Fibroblast of lung (primary cell): ENCODE measurements at regions not wholly inside any gene's neighbourhood (a gene's known extent, or its start where the extent isn't known, plus 50 kb on each side); places are given as distances from the start of the nearest gene placed in this dataset.

ENCODE experiments used
- DNase-seq, 2 donors: peaks; one replicate each; pipeline versions ENCODE4 v3.0.0 to v3.0.0-alpha.2; 2010; ENCODE audit warnings: low read depth in 2 of 2
- H2AFZ ChIP-seq: 2 replicates; pipeline ENCODE4 v1.5.1; 2012; ENCODE audit warnings: low read length, control low read depth, inconsistent platforms
- H3K27ac ChIP-seq: 2 replicates; pipeline ENCODE4 v1.5.1; 2011; ENCODE audit warnings: low read length, control low read depth; ENCODE audit not compliant: insufficient read depth
- H3K27me3 ChIP-seq: 2 replicates; pipeline ENCODE4 v1.5.1; 2011; ENCODE audit warnings: mild to moderate bottlenecking, low read length; ENCODE audit not compliant: control insufficient read depth, insufficient read depth
- H3K36me3 ChIP-seq: 2 replicates; pipeline ENCODE4 v1.5.1; 2011; ENCODE audit warnings: low read length; ENCODE audit not compliant: control insufficient read depth, insufficient read depth
- H3K4me1 ChIP-seq: 2 replicates; pipeline ENCODE4 v1.5.1; 2011; ENCODE audit warnings: low read length; ENCODE audit not compliant: control insufficient read depth, insufficient read depth; ENCODE audit errors: extremely low read depth
- H3K4me2 ChIP-seq: 2 replicates; pipeline ENCODE4 v1.5.1; 2011; ENCODE audit warnings: low read length, control low read depth; ENCODE audit not compliant: insufficient read depth; ENCODE audit errors: extremely low read depth
- H3K4me3 ChIP-seq, 4 experiments: fragments of 200-600 bp in 1 of 4; sonication (generic) in 1 of 4; replicated peaks in 1 of 4; 2 replicates each; pipeline ENCODE4 v1.5.1; 2011 to 2016; ENCODE audit warnings: low read length in 4 of 4, low read depth in 3 of 4, mild to moderate bottlenecking in 3 of 4, control low read depth in 2 of 4, inconsistent platforms in 1 of 4, mixed read lengths in 1 of 4; ENCODE audit not compliant: insufficient read depth in 1 of 4; ENCODE audit errors: control extremely low read depth in 1 of 4
- H3K79me2 ChIP-seq: 2 replicates; pipeline ENCODE4 v1.5.1; 2012; ENCODE audit warnings: mild to moderate bottlenecking, low read length, inconsistent platforms; ENCODE audit not compliant: control insufficient read depth, insufficient read depth
- H3K9ac ChIP-seq: 2 replicates; pipeline ENCODE4 v1.5.1; 2011; ENCODE audit warnings: mild to moderate bottlenecking, low read length, control low read depth; ENCODE audit not compliant: insufficient read depth
- H3K9me3 ChIP-seq: 2 replicates; pipeline ENCODE4 v1.5.1; 2012; ENCODE audit warnings: low read depth, low read length; ENCODE audit not compliant: control insufficient read depth, insufficient read depth
- H4K20me1 ChIP-seq: 2 replicates; pipeline ENCODE4 v1.5.1; 2011; ENCODE audit warnings: low read length; ENCODE audit not compliant: control insufficient read depth, insufficient read depth; ENCODE audit errors: extremely low read depth
- EZH2 ChIP-seq: IDR thresholded peaks from 2 replicates; pipeline ENCODE4 v1.5.1; 2012; ENCODE audit warnings: low read length, control low read depth, mild to moderate bottlenecking; ENCODE audit errors: missing control alignments
- TF ChIP-seq, protein P1 (sequence below), 2 donors: IDR thresholded peaks in 1 of 2; conservative IDR thresholded peaks in 1 of 2; 1 replicate in 1 of 2; 2 replicates in 1 of 2; pipeline ENCODE4 v1.5.1; 2011 to 2012; ENCODE audit warnings: low read length in 2 of 2, control low read depth in 1 of 2, inconsistent platforms in 1 of 2, low read depth in 1 of 2, mild to moderate bottlenecking in 1 of 2

GRCh38 chr5:155068616-155069100, 55.1 kb downstream of the KIF4B start:
- Histone ChIP-seq H3K4me3 (no peak overlapping the region), H3K27ac (no peak overlapping the region), H3K79me2 (no peaks in the 10 kb centered on the region), H3K27me3 (no peaks in the 10 kb centered on the region), H3K4me2 (no peak overlapping the region), H3K4me1 (no peaks in the 10 kb centered on the region), H2AFZ (no peak overlapping the region), H4K20me1 (no peaks in the 10 kb centered on the region), H3K9ac (no peak overlapping the region), H3K9me3 (no peaks in the 10 kb centered on the region), H3K36me3 (no peaks in the 10 kb centered on the region)
- no peak for DNase-seq
- TF ChIP-seq, protein P1, sequence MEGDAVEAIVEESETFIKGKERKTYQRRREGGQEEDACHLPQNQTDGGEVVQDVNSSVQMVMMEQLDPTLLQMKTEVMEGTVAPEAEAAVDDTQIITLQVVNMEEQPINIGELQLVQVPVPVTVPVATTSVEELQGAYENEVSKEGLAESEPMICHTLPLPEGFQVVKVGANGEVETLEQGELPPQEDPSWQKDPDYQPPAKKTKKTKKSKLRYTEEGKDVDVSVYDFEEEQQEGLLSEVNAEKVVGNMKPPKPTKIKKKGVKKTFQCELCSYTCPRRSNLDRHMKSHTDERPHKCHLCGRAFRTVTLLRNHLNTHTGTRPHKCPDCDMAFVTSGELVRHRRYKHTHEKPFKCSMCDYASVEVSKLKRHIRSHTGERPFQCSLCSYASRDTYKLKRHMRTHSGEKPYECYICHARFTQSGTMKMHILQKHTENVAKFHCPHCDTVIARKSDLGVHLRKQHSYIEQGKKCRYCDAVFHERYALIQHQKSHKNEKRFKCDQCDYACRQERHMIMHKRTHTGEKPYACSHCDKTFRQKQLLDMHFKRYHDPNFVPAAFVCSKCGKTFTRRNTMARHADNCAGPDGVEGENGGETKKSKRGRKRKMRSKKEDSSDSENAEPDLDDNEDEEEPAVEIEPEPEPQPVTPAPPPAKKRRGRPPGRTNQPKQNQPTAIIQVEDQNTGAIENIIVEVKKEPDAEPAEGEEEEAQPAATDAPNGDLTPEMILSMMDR (conservative IDR thresholded peaks at IDR 0.05 in 1 of 2, IDR thresholded peaks at IDR 0.05 in 1 of 2; ENCODE audit: low read depth in 1 of 2, low read length in 2 of 2), result no peak
- TF ChIP-seq EZH2, result no peak

GRCh38 chr5:155069961-155070360, 56.4 kb downstream of the KIF4B start:
- no peak for DNase-seq
- no peaks in the 10 kb centered on the region for H3K4me1 ChIP-seq

DNA sequence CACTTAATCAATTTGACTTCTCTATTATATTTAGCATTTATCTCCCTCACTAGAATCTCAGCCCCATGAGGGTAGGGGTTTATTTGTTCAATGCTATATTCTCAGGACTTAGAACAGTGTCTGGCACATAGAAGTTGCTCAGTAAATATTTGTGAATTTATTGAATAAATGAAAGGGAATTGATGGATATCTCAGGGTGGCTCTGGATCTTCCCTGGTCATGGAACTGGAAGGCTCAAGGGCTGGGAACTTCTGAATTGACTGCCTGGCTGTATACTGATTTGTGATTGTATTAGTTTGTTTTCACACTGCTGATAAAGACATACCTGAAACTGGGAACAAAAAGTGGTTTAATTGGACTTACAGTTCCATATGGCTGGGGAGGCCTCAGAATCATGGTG, 57.2 kb downstream of the KIF4B start:
- TF ChIP-seq EZH2, result no peak
- TF ChIP-seq, protein P1 (conservative IDR thresholded peaks at IDR 0.05 in 1 of 2, IDR thresholded peaks at IDR 0.05 in 1 of 2; ENCODE audit: low read depth in 1 of 2, low read length in 2 of 2), result no peak
- no peaks in the 10 kb centered on the region for H3K9me3 ChIP-seq

More at GRCh38 chr5:155069961-155070360, 56.4 kb downstream of the KIF4B start:
- Histone ChIP-seq H3K4me2 (no peak overlapping the region), H2AFZ (no peak overlapping the region), H3K4me3 (no peak overlapping the region), H3K79me2 (no peaks in the 10 kb centered on the region), H3K9ac (no peak overlapping the region), H3K27me3 (no peaks in the 10 kb centered on the region), H4K20me1 (no peaks in the 10 kb centered on the region), H3K27ac (no peak overlapping the region), H3K36me3 (no peaks in the 10 kb centered on the region), H3K9me3 (no peaks in the 10 kb centered on the region)
- TF ChIP-seq, protein P1 (conservative IDR thresholded peaks at IDR 0.05 in 1 of 2, IDR thresholded peaks at IDR 0.05 in 1 of 2; ENCODE audit: low read depth in 1 of 2, low read length in 2 of 2), result no peak
- no peak for TF ChIP-seq EZH2

More for the DNA sequence above, 57.2 kb downstream of the KIF4B start:
- H3K36me3 ChIP-seq, result no peaks in the 10 kb centered on the region
- no peak for DNase-seq
- no peaks in the 10 kb centered on the region for H3K79me2 ChIP-seq
- no peak overlapping the region for H3K27ac ChIP-seq
- no peak overlapping the region for H2AFZ ChIP-seq
- no peak overlapping the region for H3K4me3 ChIP-seq
- no peak overlapping the region for H3K9ac ChIP-seq
- no peaks in the 10 kb centered on the region for H4K20me1 ChIP-seq
- H3K4me2 ChIP-seq, result no peak overlapping the region
- no peaks in the 10 kb centered on the region for H3K4me1 ChIP-seq
- H3K27me3 ChIP-seq, result no peaks in the 10 kb centered on the region
